Retinal pigment epithelial cell (primary cell): ENCODE measurements at regions not wholly inside any gene's neighbourhood (a gene's known extent, or its start where the extent isn't known, plus 50 kb on each side); places are given as distances from the start of the nearest gene placed in this dataset.

Experiments
- DNase-seq: peaks from one replicate; pipeline ENCODE4 v3.0.0-alpha.2; 2010; ENCODE audit warnings: low read depth
- H3K4me3 ChIP-seq: 2 replicates; pipeline ENCODE4 v1.5.1; 2011; ENCODE audit warnings: mild to moderate bottlenecking, low read length, control low read depth, moderate library complexity
- CTCF ChIP-seq: conservative IDR thresholded peaks from 2 replicates; pipeline ENCODE4 v1.5.1; 2011; ENCODE audit warnings: low read depth, low read length, control low read depth, inconsistent platforms

GRCh38 chr11:129503646-129504045 is 128.0 kb downstream of the BARX2 start:
- DNase-seq: no peak
- TF ChIP-seq CTCF: no peak
- no peak overlapping the region for H3K4me3 ChIP-seq

- TF ChIP-seq CTCF: no peak
- H3K4me3 ChIP-seq: no peak overlapping the region
- DNase-seq: no peak
Observed at GRCh38 chr11:129505266-129505665, 129.6 kb downstream of the BARX2 start.

- no peak overlapping the region for H3K4me3 ChIP-seq
- no peak for TF ChIP-seq CTCF
- DNase-seq: no peak
Observed at GRCh38 chr11:129508163-129508562, 132.5 kb downstream of the BARX2 start.

GRCh38 chr11:129528296-129528695 is 152.6 kb downstream of the BARX2 start:
- H3K4me3 ChIP-seq: no peak overlapping the region
- no peak for DNase-seq
- no peak for TF ChIP-seq CTCF

- no peak for TF ChIP-seq CTCF
- no peak for DNase-seq
- H3K4me3 ChIP-seq: no peak overlapping the region
Observed at GRCh38 chr11:129530154-129530895, 154.7 kb downstream of the BARX2 start.

GRCh38 chr11:129533395-129533794 is 157.7 kb downstream of the BARX2 start:
- no peak for TF ChIP-seq CTCF
- H3K4me3 ChIP-seq: no peak overlapping the region

GRCh38 chr11:129536338-129536737 is 160.7 kb downstream of the BARX2 start:
- no peak overlapping the region for H3K4me3 ChIP-seq
- DNase-seq: no peak
- TF ChIP-seq CTCF: no peak

More at GRCh38 chr11:129533395-129533794, 157.7 kb downstream of the BARX2 start:
- no peak for DNase-seq
